ENCODE measurements at regions not wholly inside any gene's neighbourhood (a gene's known extent, or its start where the extent isn't known, plus 50 kb on each side); places are given as distances from the start of the nearest gene placed in this dataset.
"Not testable (repeated sequence)": the region's sequence is repeated elsewhere in the genome, so short reads cannot be mapped to it uniquely, and the experiment has no call there.

DNA sequence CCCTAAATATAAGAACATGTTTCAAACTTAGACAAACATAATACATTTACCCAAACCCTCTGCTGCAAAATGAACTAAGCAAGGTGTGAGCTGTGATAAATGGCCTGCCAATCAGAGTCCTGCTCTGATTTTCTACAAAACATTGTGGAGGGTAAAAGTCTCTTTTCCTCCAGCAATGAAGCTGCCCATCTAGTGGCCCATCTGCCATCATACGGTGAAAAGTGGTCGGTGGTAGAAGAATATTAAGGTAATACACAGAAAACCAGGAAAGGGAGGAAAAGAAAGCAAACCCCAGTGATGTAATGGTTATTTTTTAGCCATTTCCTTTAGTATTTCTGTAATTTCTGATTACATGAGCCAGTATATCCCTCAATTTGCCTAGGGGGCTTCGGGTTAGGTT, 838.1 kb downstream of the TBL1XR1 start:
- DNase-seq (ENCODE audit: low read depth in 4 of 4, low spot score in 3 of 4), result no peak

DNA sequence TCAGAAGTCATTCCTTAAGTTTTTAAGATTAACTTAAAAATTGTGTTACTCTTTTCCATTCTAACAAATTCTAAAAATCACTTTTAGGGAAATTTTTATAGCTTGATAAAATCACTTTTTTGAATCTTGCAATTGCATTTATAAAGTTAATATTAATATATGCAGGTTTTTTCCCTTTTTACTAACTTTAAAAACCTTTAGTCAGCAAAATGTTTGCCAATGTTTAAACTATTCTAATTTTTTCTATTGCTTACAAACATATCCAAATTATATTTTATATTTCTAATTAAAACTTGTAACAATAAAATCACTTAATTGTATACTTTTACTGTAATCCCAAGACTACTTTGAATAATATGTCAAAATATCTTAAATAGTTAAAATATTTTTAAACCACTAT, 839.4 kb downstream of the TBL1XR1 start:
- no peak for DNase-seq (ENCODE audit: low read depth in 4 of 4, low spot score in 3 of 4)

DNA sequence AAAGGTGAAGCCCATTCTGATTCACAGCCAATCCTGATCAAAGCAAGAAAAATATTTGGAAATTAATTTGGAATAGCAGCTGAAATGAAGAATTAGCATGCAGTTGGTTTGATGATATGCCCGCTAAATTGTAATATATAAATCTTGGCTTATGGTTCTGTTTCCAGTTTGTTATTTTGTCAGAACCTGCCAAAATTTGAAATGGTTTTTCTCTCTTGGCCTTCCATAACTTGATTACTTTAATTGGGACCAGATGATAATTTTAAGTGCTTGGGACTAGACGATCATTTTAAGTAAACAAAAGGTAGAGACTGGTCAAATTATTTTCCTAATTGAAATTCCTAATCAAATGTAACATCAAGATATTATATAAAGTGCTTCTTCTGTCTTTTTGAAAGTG, 842.4 kb downstream of the TBL1XR1 start:
- no peak for DNase-seq (ENCODE audit: low read depth in 4 of 4, low spot score in 3 of 4)

DNA sequence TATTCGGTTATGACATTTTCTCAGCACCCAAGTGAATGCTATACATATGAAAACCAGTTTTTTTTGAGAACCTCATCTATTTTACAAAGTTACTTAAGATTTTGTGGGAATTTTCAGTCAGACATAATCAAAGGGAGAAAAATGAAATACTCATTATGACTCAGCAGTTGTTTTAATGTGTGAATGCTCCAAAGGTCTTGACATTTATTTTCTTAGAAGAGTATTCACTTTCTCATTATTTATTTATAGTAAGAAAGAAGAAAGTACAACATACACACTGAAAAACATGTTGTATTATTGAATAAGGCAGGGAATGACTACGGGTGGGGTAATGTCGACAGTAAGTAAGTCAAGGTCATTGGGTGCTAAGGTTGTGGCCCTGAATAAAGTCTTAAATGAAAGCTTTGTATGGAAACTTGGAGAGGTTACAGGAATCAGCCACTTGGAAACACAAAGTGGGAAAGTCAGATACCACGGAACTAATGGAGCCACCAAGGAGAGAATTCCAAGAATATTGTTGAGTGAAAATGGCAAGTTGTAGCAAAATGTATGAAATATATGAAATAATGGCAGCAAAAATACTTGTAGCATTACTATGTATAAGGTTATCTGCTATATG, 844.5 kb downstream of the TBL1XR1 start:
- no peak for DNase-seq (ENCODE audit: low read depth in 4 of 4, low spot score in 3 of 4)

DNA sequence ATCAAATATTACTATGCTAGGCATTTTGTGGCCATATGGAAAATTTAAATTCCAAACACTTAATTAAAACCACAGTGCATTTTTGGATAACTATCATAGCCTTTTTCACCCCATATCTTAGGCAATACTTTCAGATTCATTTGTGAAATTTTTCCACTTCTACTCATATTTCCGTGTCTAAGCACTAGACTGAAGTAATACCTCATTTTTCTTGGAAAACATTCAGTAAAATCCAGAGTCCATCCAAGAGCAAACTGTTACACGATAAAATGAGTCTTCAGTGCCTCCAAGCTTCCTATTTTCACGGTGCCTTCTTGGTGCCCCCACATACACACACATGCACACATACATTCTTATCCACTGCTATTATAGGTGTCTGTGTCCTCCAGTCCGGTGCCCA, 845.9 kb downstream of the TBL1XR1 start:
- no peak for DNase-seq (ENCODE audit: low read depth in 4 of 4, low spot score in 3 of 4)

DNA sequence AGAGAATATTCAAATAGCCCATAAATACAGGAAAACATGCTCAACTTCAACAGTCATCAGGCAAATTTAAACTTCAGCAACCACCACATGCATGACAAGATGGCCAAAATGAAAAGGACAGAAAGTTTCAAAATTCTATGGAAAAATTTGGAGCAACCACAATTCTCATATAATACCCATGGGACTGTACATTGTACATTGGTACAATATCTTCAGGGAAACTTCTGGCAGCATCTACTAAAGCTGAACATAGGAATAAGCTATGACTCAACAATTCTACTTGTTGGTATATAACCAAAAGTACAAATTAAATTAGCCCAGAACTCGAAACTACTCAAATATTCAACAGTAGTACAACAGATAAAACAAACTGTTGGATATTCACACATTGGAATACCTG, 847.6 kb downstream of the TBL1XR1 start:
- DNase-seq (ENCODE audit: low read depth in 4 of 4, low spot score in 3 of 4), result no peak

DNA sequence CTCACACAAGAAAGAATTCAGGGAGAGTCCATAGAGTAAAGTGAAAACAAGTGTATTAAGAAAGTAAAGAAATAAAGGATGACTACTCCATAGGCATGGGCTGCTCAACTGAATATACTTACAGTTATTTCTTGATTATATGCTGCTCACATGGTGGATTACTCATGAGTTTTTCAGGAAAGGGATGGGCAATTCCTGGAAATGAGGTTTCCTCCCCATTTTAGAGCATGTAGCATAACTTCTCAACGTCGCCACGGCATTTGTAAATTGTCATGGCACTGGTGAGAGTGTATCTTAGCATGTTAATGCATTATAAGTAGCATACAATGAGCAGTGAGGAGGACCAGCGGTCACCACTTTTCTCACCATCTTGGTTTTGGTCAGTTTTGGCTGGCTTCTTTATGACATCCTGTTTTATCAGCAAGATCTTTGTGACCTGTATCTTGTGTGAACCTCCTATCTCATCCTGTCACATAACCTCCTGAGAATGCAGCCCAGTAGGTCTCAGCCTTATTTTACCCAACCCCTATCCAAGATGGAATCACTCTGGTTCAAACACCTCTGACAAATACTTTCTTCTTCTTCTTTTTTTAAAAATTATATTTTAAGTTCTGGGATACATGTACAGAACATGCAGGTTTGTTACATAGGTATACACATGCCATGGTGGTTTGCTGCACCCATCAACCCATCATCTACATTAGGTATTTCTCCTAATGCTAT, 849.7 kb downstream of the TBL1XR1 start:
- no peak for DNase-seq (ENCODE audit: low read depth in 4 of 4, low spot score in 3 of 4)

DNA sequence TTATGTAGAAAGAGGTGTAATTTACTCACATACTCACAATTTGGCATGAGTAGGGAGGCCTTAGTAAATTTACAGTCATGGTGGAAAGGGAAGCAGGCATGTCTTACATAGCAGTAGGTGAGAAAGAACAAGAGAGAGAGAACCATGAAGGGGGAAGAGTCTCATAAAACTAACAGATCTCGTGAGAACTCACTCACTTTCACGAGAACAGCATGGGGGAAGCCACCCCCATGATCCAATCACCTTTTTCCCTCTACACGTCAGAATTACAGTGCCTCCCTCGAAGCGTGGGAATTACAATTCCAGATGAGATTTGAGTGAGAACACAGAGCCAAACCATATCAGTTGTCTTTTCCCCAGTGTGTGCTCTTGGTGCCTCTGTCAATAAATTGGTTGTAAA, 855.3 kb downstream of the TBL1XR1 start:
- DNase-seq (ENCODE audit: low read depth in 4 of 4, low spot score in 3 of 4), result no peak

DNA sequence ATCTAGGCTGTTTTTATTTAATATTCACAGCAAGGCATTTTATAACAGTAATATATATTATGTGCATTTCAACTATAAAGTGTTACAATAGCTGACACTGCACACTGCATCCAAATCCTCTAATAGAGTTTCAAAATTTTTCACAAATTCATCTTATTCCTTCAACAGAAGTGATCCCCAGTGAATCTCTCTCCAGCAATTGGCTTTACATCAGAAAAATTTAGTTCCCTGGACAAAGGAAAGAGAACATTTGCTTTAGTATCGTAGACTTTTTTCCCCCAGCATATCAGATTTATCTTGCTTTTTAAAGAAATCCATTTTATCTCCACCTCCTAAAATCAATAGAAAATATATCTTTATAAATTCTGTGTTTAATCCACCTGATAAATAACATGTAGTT, 868.6 kb downstream of the TBL1XR1 start:
- DNase-seq (ENCODE audit: low read depth in 4 of 4, low spot score in 3 of 4), result no peak

DNA sequence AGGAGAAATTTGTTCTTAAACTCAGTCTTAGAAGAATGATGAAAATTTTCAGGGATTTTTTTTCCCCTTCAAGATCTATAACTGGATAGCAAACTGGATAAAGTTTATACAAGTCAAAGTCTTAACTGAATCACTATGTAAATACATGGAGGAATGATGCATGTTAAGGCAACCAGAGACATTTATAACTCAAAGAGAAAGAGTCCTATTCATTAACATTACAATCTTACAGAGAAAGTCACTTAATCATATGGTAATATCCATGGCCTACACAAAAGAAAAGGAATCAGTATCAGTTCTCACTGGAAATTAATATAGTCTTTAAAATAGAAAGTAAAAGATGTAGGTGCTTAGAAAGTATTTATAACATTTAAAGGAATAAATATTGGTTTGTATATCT, 869.1 kb downstream of the TBL1XR1 start:
- DNase-seq (ENCODE audit: low read depth in 4 of 4, low spot score in 3 of 4), result no peak

DNA sequence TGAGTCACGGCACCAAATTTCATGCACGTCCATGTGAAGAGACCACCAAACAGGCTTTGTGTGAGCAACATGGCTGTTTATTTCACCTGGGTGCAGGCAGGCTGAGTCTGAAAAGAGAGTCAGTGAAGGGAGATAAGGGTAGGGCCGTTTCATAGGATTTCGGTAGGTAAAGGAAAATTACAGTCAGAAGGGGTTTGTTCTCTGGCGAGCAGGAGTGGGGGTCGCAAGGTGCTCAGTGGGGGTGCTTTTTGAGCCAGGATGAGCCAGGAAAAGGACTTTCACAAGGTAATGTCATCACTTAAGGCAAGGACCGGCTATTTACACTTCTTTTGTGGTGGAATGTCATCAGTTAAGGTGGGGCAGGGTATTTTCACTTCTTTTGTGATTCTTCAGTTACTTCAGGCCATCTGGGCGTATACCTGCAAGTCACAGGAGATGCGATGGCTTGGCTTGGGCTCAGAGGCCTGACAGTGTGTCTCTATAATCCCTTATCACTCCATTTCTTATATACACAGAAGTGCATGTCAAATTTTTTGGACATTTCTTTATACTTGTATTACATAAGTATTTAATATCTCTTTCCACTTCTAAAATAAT, 870.3 kb downstream of the TBL1XR1 start:
- DNase-seq (ENCODE audit: low read depth in 4 of 4, low spot score in 3 of 4), result not testable (repeated sequence)

DNA sequence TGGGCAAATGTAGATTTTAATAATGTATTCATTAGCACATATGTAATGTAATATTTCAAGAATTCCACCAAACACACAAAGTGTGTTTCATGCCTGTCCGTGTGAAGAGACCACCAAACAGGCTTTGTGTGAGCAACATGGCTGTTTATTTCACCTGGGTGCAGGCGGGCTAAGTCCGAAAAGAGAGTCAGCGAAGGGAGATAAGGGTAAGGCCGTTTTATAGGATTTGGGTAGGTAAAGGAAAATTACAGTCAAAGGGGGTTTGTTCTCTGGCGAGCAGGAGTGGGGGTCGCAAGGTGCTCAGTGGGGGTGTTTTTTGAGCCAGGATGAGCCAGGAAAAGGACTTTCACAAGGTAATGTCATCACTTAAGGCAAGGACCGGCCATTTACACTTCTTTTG, 875.8 kb downstream of the TBL1XR1 start:
- DNase-seq (ENCODE audit: low read depth in 4 of 4, low spot score in 3 of 4), result not testable (repeated sequence)

DNA sequence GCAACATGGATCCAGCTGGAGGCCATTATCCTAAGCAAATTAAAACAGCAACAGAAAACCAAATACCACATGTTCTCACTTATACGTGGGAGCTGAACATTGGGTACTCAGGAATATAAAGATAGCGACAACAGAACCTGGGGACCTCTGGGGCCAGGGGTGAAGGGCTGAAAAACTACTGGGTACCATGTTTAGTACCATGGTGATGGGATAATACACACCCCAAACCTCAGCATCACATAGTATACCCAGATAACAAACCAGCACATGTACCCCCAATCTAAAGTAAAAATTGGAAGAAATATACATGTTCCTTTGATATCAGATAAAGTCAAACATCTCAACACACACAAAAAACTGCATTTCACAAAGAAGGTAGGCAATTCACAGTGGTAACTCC, 876.2 kb downstream of the TBL1XR1 start:
- no peak for DNase-seq (ENCODE audit: low read depth in 4 of 4, low spot score in 3 of 4)

DNA sequence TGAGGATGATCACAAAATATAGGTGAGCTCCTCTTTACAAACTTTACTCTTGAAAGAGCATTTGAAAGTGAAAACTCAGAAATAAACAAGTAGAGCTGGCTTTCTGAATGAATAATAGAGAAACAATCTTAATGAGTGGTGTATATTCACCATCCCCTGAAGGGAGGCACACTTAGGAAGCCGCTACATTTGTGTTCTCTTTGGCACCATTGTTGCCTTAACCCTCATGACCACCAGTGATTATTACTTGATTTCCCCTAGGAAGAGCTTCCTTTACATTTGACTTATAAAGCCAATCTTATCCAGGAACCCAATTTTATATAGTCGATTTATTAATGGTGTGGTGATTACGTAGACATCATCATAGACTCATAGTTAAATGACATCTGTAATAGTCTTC, 883.9 kb downstream of the TBL1XR1 start:
- DNase-seq (ENCODE audit: low read depth in 4 of 4, low spot score in 3 of 4), result no peak

DNA sequence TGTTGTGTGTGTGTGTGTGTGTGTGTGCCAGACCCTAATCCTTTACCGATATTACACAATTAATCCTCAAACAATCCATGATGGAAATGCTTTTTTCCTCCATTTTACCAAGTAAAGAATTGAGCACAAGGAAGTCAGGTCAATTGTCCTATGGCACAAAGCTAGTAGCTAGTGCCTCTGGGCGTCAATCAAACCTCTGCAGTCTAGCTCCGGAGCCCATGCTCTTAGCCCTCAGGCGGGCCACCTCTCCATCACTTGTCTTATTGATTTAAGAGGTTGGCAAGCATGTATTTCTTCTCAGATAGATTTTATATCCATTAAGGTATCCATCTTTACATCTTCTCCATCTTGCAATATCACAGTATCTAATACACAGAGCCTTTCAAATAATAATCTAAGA, 886.6 kb downstream of the TBL1XR1 start:
- DNase-seq (ENCODE audit: low read depth in 4 of 4, low spot score in 3 of 4), result no peak

DNA sequence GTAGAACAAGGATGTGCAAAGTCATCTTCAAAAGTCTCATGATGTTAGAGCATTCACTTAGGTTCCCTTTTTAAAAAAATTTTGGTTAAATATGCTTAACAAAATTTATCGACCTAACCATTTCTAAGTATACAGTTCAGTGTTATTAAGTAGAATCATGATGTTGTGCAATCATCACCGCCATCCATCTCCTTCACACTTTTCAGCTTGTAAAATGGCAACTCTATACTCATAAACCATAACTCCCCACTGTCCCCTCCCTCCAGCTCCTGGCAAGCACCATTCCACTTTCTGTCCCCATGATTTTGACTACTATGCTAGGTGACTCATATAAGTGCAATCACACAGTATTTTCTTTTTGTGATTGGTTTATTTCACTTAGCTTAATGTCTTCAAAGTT, 895.0 kb downstream of the TBL1XR1 start:
- no peak for DNase-seq (ENCODE audit: low read depth in 4 of 4, low spot score in 3 of 4)

DNA sequence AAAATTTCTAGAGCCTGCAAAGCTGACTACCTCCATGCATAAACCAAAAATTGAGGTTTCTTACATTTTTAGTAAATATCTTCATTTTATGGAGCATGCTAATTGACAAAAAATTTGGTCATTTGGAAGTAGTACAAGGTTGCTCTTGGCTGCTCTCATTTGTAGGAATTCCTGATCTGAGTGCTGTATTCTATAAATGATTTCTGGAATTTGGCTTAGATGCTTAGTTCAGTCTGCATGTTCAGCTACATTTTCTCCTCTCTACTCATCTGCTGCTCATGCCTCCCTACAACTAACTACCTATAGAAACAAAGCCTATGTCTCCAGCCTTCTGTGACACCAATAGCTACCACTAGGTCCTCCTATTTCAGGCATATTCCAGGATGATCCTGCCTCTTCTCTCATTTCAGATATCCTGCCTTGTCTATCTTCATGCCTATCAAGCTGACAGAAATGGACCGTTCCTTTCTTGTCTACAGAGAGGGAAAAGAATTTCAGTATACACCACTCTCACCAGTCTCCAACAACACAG, 901.1 kb downstream of the TBL1XR1 start:
- no peak for DNase-seq (ENCODE audit: low read depth in 4 of 4, low spot score in 3 of 4)

DNA sequence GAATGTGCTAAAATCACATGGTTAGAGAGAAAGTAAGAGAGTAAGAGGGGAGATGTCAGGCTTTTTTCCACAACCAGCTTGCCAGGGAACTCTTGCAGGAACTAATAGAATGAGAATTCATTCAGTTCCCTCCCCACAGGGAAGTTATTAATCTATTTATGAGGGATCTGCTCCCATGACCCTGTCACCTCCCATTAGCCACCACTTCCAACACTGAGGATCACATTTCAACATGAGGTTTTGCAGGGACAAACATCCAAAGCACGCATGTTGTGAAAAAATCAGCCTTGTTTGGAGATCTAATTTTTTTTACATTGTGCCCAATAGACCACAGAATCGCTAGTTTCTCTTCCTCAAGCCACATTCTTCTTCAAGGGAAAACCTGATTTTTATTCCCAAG, 904.0 kb downstream of the TBL1XR1 start:
- no peak for DNase-seq (ENCODE audit: low read depth in 4 of 4, low spot score in 3 of 4)

DNA sequence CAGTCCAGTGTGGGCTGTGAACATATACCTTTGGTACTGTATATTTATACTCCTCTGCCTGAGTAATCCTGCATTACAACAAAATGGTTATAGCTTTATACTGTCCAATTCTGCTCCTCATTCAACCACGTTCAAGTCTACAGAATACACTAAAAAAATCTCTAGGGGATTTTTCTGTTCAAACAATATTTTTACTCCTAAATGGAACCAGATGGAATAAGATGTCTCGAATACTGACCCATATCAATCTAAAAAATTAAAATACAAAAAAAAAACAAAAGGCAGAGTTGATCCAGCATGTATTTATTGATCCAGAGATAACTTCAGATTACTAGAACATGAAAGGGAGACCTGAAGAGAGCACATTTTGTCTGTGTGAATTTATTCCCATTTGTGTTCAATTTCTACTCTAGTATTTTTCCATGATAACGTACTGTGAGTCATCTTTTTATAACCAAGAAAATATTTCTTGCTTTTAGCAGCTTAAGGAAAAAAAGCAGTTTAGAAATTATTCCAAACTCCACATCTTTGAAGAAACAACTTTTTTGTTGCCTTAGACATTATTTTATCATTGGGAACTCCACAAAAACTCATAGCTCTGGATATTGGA, 910.7 kb downstream of the TBL1XR1 start:
- no peak for DNase-seq (ENCODE audit: low read depth in 4 of 4, low spot score in 3 of 4)

DNA sequence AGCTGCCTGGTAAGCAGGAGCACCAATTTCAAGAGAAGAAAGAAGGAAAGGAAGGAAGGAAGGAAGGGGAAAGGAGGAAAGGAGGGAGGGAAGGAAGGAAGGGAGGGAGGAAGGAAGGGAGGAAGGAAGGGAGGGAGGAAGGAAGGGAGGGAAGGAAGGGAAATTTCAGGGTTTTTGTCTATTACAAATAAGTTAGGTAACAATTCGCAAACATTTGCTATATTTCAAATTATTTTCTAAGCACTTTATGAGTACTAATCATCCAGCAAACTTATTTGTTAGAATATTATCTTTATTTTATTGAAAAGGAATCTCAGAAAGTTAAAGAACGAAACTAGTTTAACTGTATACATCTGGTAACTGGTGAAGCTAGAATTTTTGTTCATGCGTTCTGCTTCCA, 921.7 kb downstream of the TBL1XR1 start:
- no peak for DNase-seq (ENCODE audit: low read depth in 4 of 4, low spot score in 3 of 4)

DNA sequence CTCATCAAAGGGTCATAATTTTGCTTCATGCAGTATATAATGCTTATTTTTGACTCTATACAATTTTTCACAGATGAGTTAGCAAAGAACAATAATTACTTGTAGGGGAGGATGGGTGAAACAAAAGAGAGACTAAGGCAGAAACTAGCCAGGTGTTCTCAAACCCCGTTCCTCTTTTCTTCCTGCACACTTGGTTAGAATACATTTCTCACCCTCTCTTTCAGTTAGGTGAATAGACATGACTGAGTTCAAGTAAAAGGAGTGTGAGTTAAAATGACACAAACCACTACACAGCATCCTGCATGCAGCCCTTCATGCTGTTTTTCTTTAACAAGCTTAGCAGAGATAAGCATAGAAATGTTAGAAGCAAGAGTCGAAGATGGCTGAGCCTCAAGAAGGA, 922.2 kb downstream of the TBL1XR1 start:
- no peak for DNase-seq (ENCODE audit: low read depth in 4 of 4, low spot score in 3 of 4)

DNA sequence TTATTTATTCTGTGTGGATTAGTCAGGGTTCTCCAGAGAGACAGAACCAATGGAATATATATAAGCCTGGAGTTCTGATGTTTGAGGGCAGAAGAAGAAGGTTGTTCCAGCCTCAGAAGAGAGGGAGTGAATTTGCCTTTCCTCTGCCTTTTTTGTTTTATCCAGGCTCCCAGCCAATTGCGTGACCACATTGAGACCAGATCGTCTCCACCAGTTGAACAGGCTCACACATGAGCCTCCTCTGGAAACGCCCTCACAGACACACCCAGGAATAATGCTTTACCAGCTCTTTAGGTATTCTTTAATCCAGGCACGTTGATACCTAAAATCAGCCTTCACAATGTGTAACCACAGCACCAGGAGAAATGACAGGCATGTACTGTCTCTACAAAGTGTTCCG, 923.1 kb downstream of the TBL1XR1 start:
- DNase-seq (ENCODE audit: low read depth in 4 of 4, low spot score in 3 of 4), result no peak

Measured in right renal pelvis (tissue), 4 donors.